ENCODE measurements at regions not wholly inside any gene's neighbourhood (a gene's known extent, or its start where the extent isn't known, plus 50 kb on each side); places are given as distances from the start of the nearest gene placed in this dataset.

DNA sequence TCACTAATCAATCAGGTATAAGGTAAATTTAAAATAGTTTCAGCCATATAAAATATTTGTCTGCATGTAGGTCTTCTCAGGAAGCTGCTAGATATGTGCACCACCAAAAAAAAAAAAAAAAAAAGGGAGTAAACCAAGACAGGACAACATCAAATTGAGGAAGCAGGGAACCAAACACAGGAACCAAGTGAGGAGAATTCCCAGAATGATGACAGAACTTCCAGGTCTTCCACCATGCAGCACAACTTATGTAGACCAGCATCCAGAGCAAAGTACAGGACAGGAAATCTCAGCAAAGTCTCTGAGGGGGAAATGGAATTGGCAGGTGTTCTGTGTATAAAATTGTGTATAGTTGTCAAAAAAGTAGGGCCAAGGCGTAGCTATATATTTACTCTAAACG lies 101.2 kb upstream of the CTSC start:
- Histone ChIP-seq H3K79me1 (ENCODE audit: insufficient read depth, low read depth, low read length, poor library complexity, severe bottlenecking) (no peaks in the 10 kb centered on the region), H3K23me2 (ENCODE audit: insufficient read length, low read depth, low read length, poor library complexity, severe bottlenecking) (no peaks in the 10 kb centered on the region), H2AFZ (ENCODE audit: low read length) (no peak overlapping the region), H3K9me3 (ENCODE audit: control insufficient read depth, low read depth, low read length) (no peaks in the 10 kb centered on the region), H2BK5ac (ENCODE audit: insufficient read length, low read length) (no peak overlapping the region), H3K4ac (ENCODE audit: low read depth, low read length) (no peak overlapping the region), H4K91ac (ENCODE audit: insufficient read length, low read depth, low read length) (no peak overlapping the region), H3K9ac (ENCODE audit: extremely low read depth, insufficient read length, low read length) (no peak overlapping the region), H2BK120ac (ENCODE audit: low read depth, low read length, poor library complexity, severe bottlenecking) (no peak overlapping the region), H3K27ac (ENCODE audit: insufficient read length, low read depth, low read length) (no peak overlapping the region), H3K27me3 (ENCODE audit: insufficient read depth, low read length) (no peaks in the 10 kb centered on the region), H2BK12ac (ENCODE audit: insufficient read length, low read depth, low read length) (no peak overlapping the region), H3K14ac (ENCODE audit: insufficient read depth, low read length) (no peak overlapping the region), H4K20me1 (ENCODE audit: control insufficient read depth, insufficient read depth, insufficient read length) (no peaks in the 10 kb centered on the region), H3K79me2 (ENCODE audit: insufficient read depth, low read length) (no peaks in the 10 kb centered on the region), H2BK20ac (ENCODE audit: low read depth, low read length, poor library complexity, severe bottlenecking) (no peak overlapping the region), H4K5ac (ENCODE audit: insufficient read length, low read depth, low read length) (no peak overlapping the region), H2AK5ac (ENCODE audit: insufficient read length, low read length) (no peak overlapping the region), H3K18ac (ENCODE audit: insufficient read length, low read depth, low read length) (no peak overlapping the region), H3K4me1 (ENCODE audit: insufficient read depth, low read length) (no peaks in the 10 kb centered on the region), H3K23ac (ENCODE audit: insufficient read length, low read depth, low read length) (no peak overlapping the region), H3T11ph (ENCODE audit: low read length) (no peak overlapping the region), H3K4me2 (ENCODE audit: insufficient read depth, insufficient read length, low read length) (no peak overlapping the region), H4K8ac (replicated peaks; ENCODE audit: insufficient read length, low read depth, low read length) (no peak overlapping the region), H2BK15ac (ENCODE audit: low read depth, low read length) (no peak overlapping the region), H3K56ac (ENCODE audit: insufficient read length, low read depth, low read length) (no peak overlapping the region)
- peaks cover 10 to 18% of the 10 kb centered on the region in 2 experiments; a peak in 4 of 5 replicates for H3K9me3 Mint-ChIP-seq
- TF ChIP-seq CTCF (conservative IDR thresholded peaks at IDR 0.05), result no peak
- H3K27ac Mint-ChIP-seq, result no peak overlapping the region
- H3K36me3 Mint-ChIP-seq (ENCODE audit: insufficient read depth in 1 of 3, low read depth in 3 of 3), result peaks cover 0 to 11% (median 6%) of the 10 kb centered on the region in 3 experiments; a peak in 4 of 7 replicates
- H3K4me3 Mint-ChIP-seq, result no peak overlapping the region
- no peak for DNase-seq
- H3K27me3 Mint-ChIP-seq (ENCODE audit: low read depth), result no peaks in the 10 kb centered on the region
- no peaks in the 10 kb centered on the region for H3K4me1 Mint-ChIP-seq
- no CpG with 5 or more reads among the region's 2 CpGs for WGBS (ENCODE audit: extremely low coverage, insufficient read length, low lambda C conversion rate)
